Chondrocyte (in vitro differentiated cells): ENCODE measurements at regions not wholly inside any gene's neighbourhood (a gene's known extent, or its start where the extent isn't known, plus 50 kb on each side); places are given as distances from the start of the nearest gene placed in this dataset.
A peak's percentile ranks its signal among the peaks of the same experiment; 100 is the strongest.

Experiments used
- DNase-seq: peaks from one replicate; pipeline ENCODE4 v3.0.0; 2021; ENCODE audit warnings: mixed read lengths, low spot score
- H3K27ac Mint-ChIP-seq: one replicate; pipeline ENCODE4 v1.8.0; 2021; ENCODE audit warnings: mild to moderate bottlenecking, moderate library complexity, mixed read lengths; ENCODE audit not compliant: unreplicated experiment
- H3K27me3 Mint-ChIP-seq: 2 replicates; pipeline ENCODE4 v1.8.0; 2021; ENCODE audit warnings: low read depth, mixed read lengths
- H3K36me3 Mint-ChIP-seq: 2 replicates; pipeline ENCODE4 v1.8.0; 2021; ENCODE audit warnings: low read depth, mixed read lengths
- H3K4me1 Mint-ChIP-seq: 2 replicates; pipeline ENCODE4 v1.8.0; 2021; ENCODE audit warnings: low read depth, mild to moderate bottlenecking, mixed read lengths
- H3K4me3 Mint-ChIP-seq: one replicate; pipeline ENCODE4 v1.8.0; 2021; ENCODE audit warnings: mild to moderate bottlenecking, moderate library complexity, mixed read lengths; ENCODE audit not compliant: unreplicated experiment
- H3K9me3 Mint-ChIP-seq: 2 replicates; pipeline ENCODE4 v1.8.0; 2021; ENCODE audit warnings: low read depth, mixed read lengths
- TF ChIP-seq, protein P1 (sequence below): fragments of 200-600 bp; sonication (generic); IDR thresholded peaks from 2 replicates; pipeline ENCODE4 v1.5.0; 2021; ENCODE audit warnings: antibody characterized with exemption, mild to moderate bottlenecking, moderate library complexity

DNA sequence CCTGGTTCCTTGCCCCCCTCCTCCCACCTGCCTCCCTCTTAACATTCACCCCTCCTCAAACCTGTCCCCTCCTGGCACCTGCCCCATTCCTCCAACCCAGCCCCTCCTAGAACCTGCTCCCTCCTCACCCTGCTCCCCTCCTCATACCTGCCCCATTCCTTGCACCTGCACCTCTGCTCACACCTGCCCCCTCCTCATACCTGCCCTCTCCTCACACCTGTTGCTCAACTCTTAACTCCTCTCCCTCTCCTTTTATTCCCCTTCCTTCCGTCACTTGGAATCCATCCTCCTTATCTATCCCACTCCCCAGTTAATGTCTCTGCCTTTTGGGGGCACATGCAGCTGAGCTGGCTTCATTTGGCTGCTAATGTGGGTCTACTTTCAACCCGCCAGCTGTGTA is 712.1 kb downstream of the MTRR start:
- no peak for DNase-seq
- H3K4me1 Mint-ChIP-seq: no peaks in the 10 kb centered on the region
- H3K4me3 Mint-ChIP-seq: no peak overlapping the region
- no peaks in the 10 kb centered on the region for H3K36me3 Mint-ChIP-seq
- TF ChIP-seq, protein P1, sequence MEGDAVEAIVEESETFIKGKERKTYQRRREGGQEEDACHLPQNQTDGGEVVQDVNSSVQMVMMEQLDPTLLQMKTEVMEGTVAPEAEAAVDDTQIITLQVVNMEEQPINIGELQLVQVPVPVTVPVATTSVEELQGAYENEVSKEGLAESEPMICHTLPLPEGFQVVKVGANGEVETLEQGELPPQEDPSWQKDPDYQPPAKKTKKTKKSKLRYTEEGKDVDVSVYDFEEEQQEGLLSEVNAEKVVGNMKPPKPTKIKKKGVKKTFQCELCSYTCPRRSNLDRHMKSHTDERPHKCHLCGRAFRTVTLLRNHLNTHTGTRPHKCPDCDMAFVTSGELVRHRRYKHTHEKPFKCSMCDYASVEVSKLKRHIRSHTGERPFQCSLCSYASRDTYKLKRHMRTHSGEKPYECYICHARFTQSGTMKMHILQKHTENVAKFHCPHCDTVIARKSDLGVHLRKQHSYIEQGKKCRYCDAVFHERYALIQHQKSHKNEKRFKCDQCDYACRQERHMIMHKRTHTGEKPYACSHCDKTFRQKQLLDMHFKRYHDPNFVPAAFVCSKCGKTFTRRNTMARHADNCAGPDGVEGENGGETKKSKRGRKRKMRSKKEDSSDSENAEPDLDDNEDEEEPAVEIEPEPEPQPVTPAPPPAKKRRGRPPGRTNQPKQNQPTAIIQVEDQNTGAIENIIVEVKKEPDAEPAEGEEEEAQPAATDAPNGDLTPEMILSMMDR: no peak
- H3K9me3 Mint-ChIP-seq: no peaks in the 10 kb centered on the region
- no peaks in the 10 kb centered on the region for H3K27me3 Mint-ChIP-seq
- no peak overlapping the region for H3K27ac Mint-ChIP-seq

DNA sequence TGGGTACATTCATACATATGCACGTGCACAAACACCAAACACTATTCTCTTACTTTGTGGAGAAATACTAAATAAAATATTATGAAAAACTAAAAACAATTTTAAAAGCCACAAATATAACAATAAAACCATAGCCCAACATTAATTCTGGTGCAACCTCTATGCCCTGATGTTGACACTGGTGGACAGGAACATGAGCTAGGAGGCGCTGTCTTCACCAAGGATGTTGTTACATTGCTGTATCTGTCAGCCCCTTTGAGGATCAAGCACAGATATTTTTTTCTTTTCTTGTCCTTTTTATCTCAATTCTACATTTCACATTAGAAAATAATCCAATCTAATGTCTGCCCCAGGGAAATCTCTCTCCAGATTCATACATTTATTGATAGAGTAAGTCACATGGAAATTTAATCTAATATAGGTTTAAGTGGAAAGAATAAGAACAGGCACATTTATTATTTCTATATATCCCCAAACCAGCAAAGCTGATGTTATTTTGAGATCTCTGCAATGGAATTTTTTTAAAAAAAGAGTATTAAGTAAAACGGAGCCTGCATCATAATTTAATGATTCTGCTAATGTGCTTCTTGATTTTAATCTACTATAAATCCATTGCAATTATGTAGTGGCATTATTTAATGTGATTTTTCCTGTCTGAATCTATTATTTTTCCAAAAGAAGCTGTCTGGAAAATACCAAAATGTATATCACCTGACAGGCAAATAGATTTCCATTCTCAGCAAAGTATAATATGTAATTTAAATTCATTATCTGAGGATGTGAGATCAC is 716.5 kb downstream of the MTRR start:
- no peaks in the 10 kb centered on the region for H3K4me1 Mint-ChIP-seq
- H3K27me3 Mint-ChIP-seq: no peaks in the 10 kb centered on the region
- H3K36me3 Mint-ChIP-seq: no peaks in the 10 kb centered on the region
- TF ChIP-seq, protein P1: peak; percentile 45
- H3K27ac Mint-ChIP-seq: no peak overlapping the region
- no peak for DNase-seq
- H3K9me3 Mint-ChIP-seq: peaks cover 15% of the 10 kb centered on the region
- no peak overlapping the region for H3K4me3 Mint-ChIP-seq

DNA sequence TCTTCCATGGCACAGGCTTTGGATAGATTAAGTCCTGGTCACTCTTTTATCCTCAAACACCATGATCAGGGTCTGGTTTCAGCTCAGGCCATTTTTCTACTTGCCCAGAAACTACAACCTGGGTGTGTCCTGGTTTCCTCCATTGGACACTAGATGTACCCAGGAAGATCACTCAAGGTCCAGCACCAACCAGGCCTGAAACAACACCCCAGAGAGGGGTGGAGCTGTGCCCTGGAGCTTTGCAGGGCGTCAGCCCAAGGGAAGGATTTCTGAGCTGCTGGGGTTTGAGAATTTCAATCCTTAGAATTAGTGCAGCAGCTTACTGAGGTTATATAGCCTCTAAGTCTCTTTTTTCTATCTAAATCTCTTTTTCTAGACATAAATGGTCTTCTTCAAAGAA is 722.0 kb downstream of the MTRR start:
- Mint-ChIP-seq H3K27me3 (no peaks in the 10 kb centered on the region), H3K27ac (no peak overlapping the region), H3K4me3 (no peak overlapping the region), H3K36me3 (no peaks in the 10 kb centered on the region), H3K4me1 (no peaks in the 10 kb centered on the region), H3K9me3 (peaks cover 15% of the 10 kb centered on the region)
- TF ChIP-seq, protein P1: no peak
- no peak for DNase-seq

DNA sequence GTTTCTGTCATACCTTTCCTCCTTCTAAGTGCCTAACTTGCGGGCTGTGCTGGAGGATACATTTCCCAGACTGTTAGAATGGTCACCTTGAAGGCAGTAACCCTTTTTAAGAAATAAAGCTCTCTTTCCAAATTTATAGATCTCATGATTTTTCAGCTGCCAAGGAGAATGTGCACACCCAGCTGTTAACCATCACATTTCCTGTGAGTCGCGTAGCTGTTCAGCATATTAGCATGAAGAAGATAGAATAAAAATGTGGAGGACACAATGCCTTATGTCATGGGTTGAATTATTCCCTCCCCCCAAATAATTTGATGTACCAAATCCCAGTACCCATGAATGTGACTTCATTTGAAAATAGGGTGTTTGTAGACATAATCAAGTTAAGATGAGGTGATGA is 729.4 kb downstream of the MTRR start:
- Mint-ChIP-seq H3K27me3 (no peaks in the 10 kb centered on the region), H3K27ac (no peak overlapping the region), H3K9me3 (no peaks in the 10 kb centered on the region), H3K4me3 (no peak overlapping the region), H3K4me1 (no peaks in the 10 kb centered on the region), H3K36me3 (no peaks in the 10 kb centered on the region)
- DNase-seq: no peak
- TF ChIP-seq, protein P1: no peak

DNA sequence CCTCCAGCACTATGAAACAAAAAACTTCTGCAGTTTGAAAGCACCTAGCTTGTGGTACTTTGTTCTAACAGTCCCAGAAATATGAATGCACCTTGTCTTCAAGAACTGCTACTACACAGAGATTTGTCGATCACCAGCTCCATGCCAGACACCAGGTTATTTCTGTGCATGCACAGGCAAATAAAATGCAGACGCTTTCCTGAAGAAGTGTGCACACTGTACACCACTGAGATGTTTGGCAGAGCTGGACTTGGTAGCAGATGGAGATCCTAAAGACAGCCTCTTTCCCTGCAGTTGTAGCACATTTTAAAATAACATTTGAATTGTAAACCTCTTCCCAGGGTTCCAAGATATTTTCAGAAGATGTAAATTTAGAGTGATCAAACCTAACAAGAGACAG is 730.0 kb downstream of the MTRR start:
- H3K4me1 Mint-ChIP-seq: no peaks in the 10 kb centered on the region
- no peak overlapping the region for H3K4me3 Mint-ChIP-seq
- TF ChIP-seq, protein P1: no peak
- no peak for DNase-seq
- no peak overlapping the region for H3K27ac Mint-ChIP-seq
- H3K36me3 Mint-ChIP-seq: no peaks in the 10 kb centered on the region
- H3K27me3 Mint-ChIP-seq: no peaks in the 10 kb centered on the region
- H3K9me3 Mint-ChIP-seq: no peaks in the 10 kb centered on the region
